ENCODE measurements at regions not wholly inside any gene's neighbourhood (a gene's known extent, or its start where the extent isn't known, plus 50 kb on each side); places are given as distances from the start of the nearest gene placed in this dataset.
"Not testable (repeated sequence)": the region's sequence is repeated elsewhere in the genome, so short reads cannot be mapped to it uniquely, and the experiment has no call there.

- no peak for DNase-seq
- TF ChIP-seq EP300 (IDR thresholded peaks at IDR 0.05), result no peak
- no peak for TF ChIP-seq POLR2A (IDR thresholded peaks at IDR 0.05)
- no peak for TF ChIP-seq CTCF (IDR thresholded peaks at IDR 0.05)
- Histone ChIP-seq H3K9me3 (no peaks in the 10 kb centered on the region), H3K4me1 (ENCODE audit: insufficient read depth) (no peaks in the 10 kb centered on the region), H3K4me3 (no peak overlapping the region), H3K27me3 (no peaks in the 10 kb centered on the region), H3K36me3 (no peaks in the 10 kb centered on the region), H3K27ac (no peak overlapping the region)
- 79 to 83% (median 79%) methylated on average over 21 of the region's 21 CpGs for whole genome bisulfite sequencing, 3 donors
- intact Hi-C loops (cut with DNase I), result no loop called here
Observed at GRCh38 chr7:6934981-6935380, 108.9 kb upstream of the CCZ1B start.

GRCh38 chr7:6936626-6937025 lies 110.6 kb upstream of the CCZ1B start:
- 82 to 86% (median 86%) methylated on average over 7 of the region's 7 CpGs for WGBS, 3 donors
- intact Hi-C loops (cut with DNase I); H3K9me3 ChIP-seq; H3K4me1 ChIP-seq (ENCODE audit: insufficient read depth); DNase-seq; H3K27me3 ChIP-seq; H3K27ac ChIP-seq; H3K36me3 ChIP-seq; H3K4me3 ChIP-seq: not testable (repeated sequence)

GRCh38 chr7:6937746-6938145 lies 111.7 kb upstream of the CCZ1B start:
- H3K36me3 ChIP-seq; H3K4me3 ChIP-seq; H3K27ac ChIP-seq; H3K27me3 ChIP-seq; intact Hi-C loops (cut with DNase I); DNase-seq; H3K9me3 ChIP-seq; H3K4me1 ChIP-seq (ENCODE audit: insufficient read depth): not testable (repeated sequence)
- 68 to 73% (median 70%) methylated on average over 8 to 9 of the region's 9 CpGs for WGBS, 3 donors

GRCh38 chr7:6938284-6938683 lies 112.2 kb upstream of the CCZ1B start:
- H3K27me3 ChIP-seq; intact Hi-C loops (cut with DNase I); H3K4me3 ChIP-seq; H3K27ac ChIP-seq; H3K4me1 ChIP-seq (ENCODE audit: insufficient read depth); H3K9me3 ChIP-seq; H3K36me3 ChIP-seq; DNase-seq: not testable (repeated sequence)
- WGBS, 3 donors, result 31 to 43% (median 40%) methylated on average over 4 of the region's 4 CpGs

- intact Hi-C loops (cut with DNase I); DNase-seq; H3K4me1 ChIP-seq (ENCODE audit: insufficient read depth); H3K9me3 ChIP-seq; H3K27ac ChIP-seq; H3K36me3 ChIP-seq; H3K4me3 ChIP-seq; H3K27me3 ChIP-seq: not testable (repeated sequence)
- 82 to 89% (median 88%) methylated on average over 11 of the region's 11 CpGs for WGBS, 3 donors
Observed at GRCh38 chr7:6939126-6939525, 113.1 kb upstream of the CCZ1B start.

GRCh38 chr7:6939896-6940295 lies 113.8 kb upstream of the CCZ1B start:
- H3K27me3 ChIP-seq; H3K27ac ChIP-seq; intact Hi-C loops (cut with DNase I); DNase-seq; H3K36me3 ChIP-seq; H3K4me3 ChIP-seq; H3K4me1 ChIP-seq (ENCODE audit: insufficient read depth); H3K9me3 ChIP-seq: not testable (repeated sequence)
- WGBS, 3 donors, result 80 to 89% (median 84%) methylated on average over 13 to 17 of the region's 17 CpGs

- not testable (repeated sequence) for H3K27ac ChIP-seq
Observed at GRCh38 chr7:6946873-6947272, 120.8 kb upstream of the CCZ1B start.

GRCh38 chr7:6950231-6950630 lies 124.2 kb upstream of the CCZ1B start:
- H3K27ac ChIP-seq; H3K4me1 ChIP-seq (ENCODE audit: insufficient read depth); H3K9me3 ChIP-seq; DNase-seq; H3K27me3 ChIP-seq; H3K36me3 ChIP-seq; H3K4me3 ChIP-seq; intact Hi-C loops (cut with DNase I): not testable (repeated sequence)
- 8 to 17% (median 10%) methylated on average over 15 of the region's 15 CpGs for WGBS, 3 donors

More at GRCh38 chr7:6946873-6947272, 120.8 kb upstream of the CCZ1B start:
- 73 to 74% (median 74%) methylated on average over 5 of the region's 5 CpGs for WGBS, 3 donors
- H3K27me3 ChIP-seq; H3K36me3 ChIP-seq; intact Hi-C loops (cut with DNase I); H3K4me3 ChIP-seq; H3K9me3 ChIP-seq; H3K4me1 ChIP-seq (ENCODE audit: insufficient read depth); DNase-seq: not testable (repeated sequence)

- H3K4me3 ChIP-seq; H3K4me1 ChIP-seq (ENCODE audit: insufficient read depth); H3K9me3 ChIP-seq; DNase-seq; H3K36me3 ChIP-seq; H3K27ac ChIP-seq; intact Hi-C loops (cut with DNase I); H3K27me3 ChIP-seq: not testable (repeated sequence)
- 64 to 78% (median 77%) methylated on average over 2 of the region's 2 CpGs for WGBS, 3 donors
Observed at GRCh38 chr7:6951553-6951952, 125.5 kb upstream of the CCZ1B start.

GRCh38 chr7:6953138-6953797 lies 127.2 kb upstream of the CCZ1B start:
- H3K27ac ChIP-seq; H3K27me3 ChIP-seq; intact Hi-C loops (cut with DNase I); H3K36me3 ChIP-seq; H3K9me3 ChIP-seq; H3K4me1 ChIP-seq (ENCODE audit: insufficient read depth); H3K4me3 ChIP-seq; DNase-seq: not testable (repeated sequence)
- WGBS, 3 donors, result 43 to 51% (median 50%) methylated on average over 16 of the region's 16 CpGs

GRCh38 chr7:6953798-6954181 lies 127.7 kb upstream of the CCZ1B start:
- H3K9me3 ChIP-seq; intact Hi-C loops (cut with DNase I); H3K36me3 ChIP-seq; H3K4me1 ChIP-seq (ENCODE audit: insufficient read depth); H3K27me3 ChIP-seq; H3K4me3 ChIP-seq; DNase-seq; H3K27ac ChIP-seq: not testable (repeated sequence)
- WGBS, 3 donors, result 75 to 92% (median 92%) methylated on average over 10 of the region's 10 CpGs

Measured in ovary (tissue), 7 donors.